Transverse colon (tissue), 4 donors: ENCODE measurements at regions not wholly inside any gene's neighbourhood (a gene's known extent, or its start where the extent isn't known, plus 50 kb on each side); places are given as distances from the start of the nearest gene placed in this dataset.

Experiments
- DNase-seq: peaks from one replicate; pipeline ENCODE4 v3.0.0-alpha.2; 2019
- H3K27ac ChIP-seq, 4 donors: fragments of 200-600 bp; sonication (generic); 2 replicates each; pipeline ENCODE4 v1.5.1; 2016 to 2018; ENCODE audit warnings: inconsistent platforms in 4 of 4
- H3K27me3 ChIP-seq: fragments of 200-600 bp; sonication (generic); 2 replicates; pipeline ENCODE4 v1.5.1; 2017; ENCODE audit warnings: inconsistent platforms
- H3K36me3 ChIP-seq, 4 donors: fragments of 200-600 bp; sonication (generic); 2 replicates each; pipeline ENCODE4 v1.5.1; 2017 to 2019; ENCODE audit warnings: inconsistent platforms in 4 of 4
- H3K4me1 ChIP-seq, 4 donors: fragments of 200-600 bp; sonication (generic); 2 replicates each; pipeline ENCODE4 v1.5.1; 2017 to 2020; ENCODE audit warnings: inconsistent platforms in 4 of 4
- H3K4me3 ChIP-seq, 4 donors: fragments of 200-600 bp; sonication (generic); 1 replicate in 1 of 4; 2 replicates in 3 of 4; pipeline versions ENCODE4 v1.5.1 to v1.6.1; 2017 to 2019; ENCODE audit warnings: inconsistent platforms in 4 of 4
- H3K9me3 ChIP-seq, 2 donors: fragments of 200-600 bp; sonication (generic); 2 replicates each; pipeline ENCODE4 v1.5.1; 2017 to 2019; ENCODE audit warnings: inconsistent platforms in 2 of 2
- EP300 ChIP-seq: sonication (generic); formaldehyde crosslinking; IDR thresholded peaks from one replicate; pipeline ENCODE4 v1.6.1; 2017; ENCODE audit warnings: antibody characterized with exemption, low read depth
- POLR2A ChIP-seq: fragments of 450-650 bp; IDR thresholded peaks from one replicate; pipeline ENCODE4 v1.6.1; 2016; ENCODE audit warnings: antibody characterized with exemption, mild to moderate bottlenecking, moderate library complexity
- POLR2AphosphoS5 ChIP-seq, 3 donors: sonication (generic); formaldehyde crosslinking; IDR thresholded peaks; one replicate each; pipeline ENCODE4 v1.6.1; 2016; ENCODE audit warnings: antibody characterized with exemption in 3 of 3
- WGBS, 2 donors: methylation state at CpG; one replicate each; pipeline ENCODE4 v1.1.5; 2018; ENCODE audit warnings: low coverage in 1 of 2; 5-methylcytosine and 5-hydroxymethylcytosine counted together
- in situ Hi-C, 4 donors: fragments of 200-750 bp; cut with MboI; loops; one replicate each; pipeline versions ENCODE4 v1.15.0 to v1.15.1; 2017; ENCODE audit warnings: low sequenced_read_pairs in 3 of 4, low pct_ligation_motif_present in 1 of 4, low pct_unique_long_range_greater_than_20kb in 1 of 4
- intact Hi-C: fragments of 100-400 bp; cut with DNase I; formaldehyde crosslinking; loops from one replicate; pipeline ENCODE4 v1.15.1; 2023; ENCODE audit warnings: low total_unique reads
- TF ChIP-seq, protein P1 (sequence below), 5 experiments: fragments of 200-600 bp in 3 of 5; fragments of 450-650 bp in 2 of 5; sonication (generic) in 3 of 5; IDR thresholded peaks; 1 replicate in 2 of 5; 2 replicates in 3 of 5; pipeline ENCODE4 v1.5.1; 2016 to 2017; ENCODE audit warnings: antibody characterized with exemption in 5 of 5, inconsistent platforms in 3 of 5, mild to moderate bottlenecking in 2 of 5, moderate library complexity in 1 of 5

DNA sequence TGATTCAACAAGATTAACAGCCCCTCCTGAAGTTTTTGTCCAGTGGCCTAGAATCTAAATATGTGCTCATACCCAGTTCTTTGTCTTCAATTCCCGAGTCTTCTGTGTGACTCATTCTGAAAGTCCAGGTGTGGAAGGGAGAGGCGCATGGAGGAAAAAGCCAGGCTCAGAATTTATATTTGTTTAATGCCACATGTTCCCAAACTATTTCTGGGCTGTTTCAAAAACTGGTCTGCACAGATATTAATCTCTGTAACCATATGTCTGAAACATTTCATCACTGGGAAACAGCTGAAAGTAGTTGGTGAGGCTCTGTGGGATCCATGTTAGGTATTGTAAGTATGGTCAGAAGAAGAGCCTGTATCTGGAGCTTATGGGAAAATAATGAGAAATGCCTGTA, 266.0 kb downstream of the PAX1 start:
- H3K4me3 ChIP-seq = no peak overlapping the region
- no peak overlapping the region for H3K27ac ChIP-seq
- no peaks in the 10 kb centered on the region for H3K36me3 ChIP-seq
- in situ Hi-C loops = no loop called here
- intact Hi-C loops = no loop called here
- no peak for DNase-seq
- 60 to 77% methylated on average over 1 to 2 of the region's 2 CpGs for WGBS, 2 donors
- no peaks in the 10 kb centered on the region for H3K4me1 ChIP-seq
- no peaks in the 10 kb centered on the region for H3K27me3 ChIP-seq
- H3K9me3 ChIP-seq = no peaks in the 10 kb centered on the region
- no peak for TF ChIP-seq POLR2AphosphoS5 (IDR thresholded peaks at IDR 0.05)

DNA sequence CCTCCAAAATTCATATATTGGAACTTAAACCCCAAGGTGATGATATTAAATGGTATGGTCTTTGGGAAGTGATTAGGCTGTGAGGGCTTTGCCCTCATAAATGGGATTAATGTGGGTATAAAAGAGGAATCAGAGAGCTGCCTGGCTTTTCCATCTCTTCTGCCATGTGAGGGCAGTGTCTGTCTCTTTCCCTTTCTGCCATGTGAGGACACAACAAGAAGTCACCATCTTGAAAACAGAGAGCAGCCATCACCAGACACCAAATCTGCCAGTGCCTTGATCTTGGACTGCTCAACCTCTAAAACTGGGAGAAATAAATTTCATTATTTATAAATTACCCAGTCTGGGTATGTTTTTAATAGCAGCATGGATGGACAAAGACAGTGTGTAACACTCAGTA, 263.0 kb downstream of the PAX1 start:
- no peak for DNase-seq
- in situ Hi-C loops = no loop called here

GRCh38 chr20:21967481-21967880, 262.0 kb downstream of the PAX1 start:
- WGBS, 2 donors = 64 to 67% methylated on average over 5 of the region's 5 CpGs
- H3K36me3 ChIP-seq = no peaks in the 10 kb centered on the region
- in situ Hi-C loops (no loop called here), intact Hi-C loops (no loop called here)
- H3K4me3 ChIP-seq = no peak overlapping the region
- H3K27ac ChIP-seq = no peak overlapping the region
- TF ChIP-seq, protein P1, sequence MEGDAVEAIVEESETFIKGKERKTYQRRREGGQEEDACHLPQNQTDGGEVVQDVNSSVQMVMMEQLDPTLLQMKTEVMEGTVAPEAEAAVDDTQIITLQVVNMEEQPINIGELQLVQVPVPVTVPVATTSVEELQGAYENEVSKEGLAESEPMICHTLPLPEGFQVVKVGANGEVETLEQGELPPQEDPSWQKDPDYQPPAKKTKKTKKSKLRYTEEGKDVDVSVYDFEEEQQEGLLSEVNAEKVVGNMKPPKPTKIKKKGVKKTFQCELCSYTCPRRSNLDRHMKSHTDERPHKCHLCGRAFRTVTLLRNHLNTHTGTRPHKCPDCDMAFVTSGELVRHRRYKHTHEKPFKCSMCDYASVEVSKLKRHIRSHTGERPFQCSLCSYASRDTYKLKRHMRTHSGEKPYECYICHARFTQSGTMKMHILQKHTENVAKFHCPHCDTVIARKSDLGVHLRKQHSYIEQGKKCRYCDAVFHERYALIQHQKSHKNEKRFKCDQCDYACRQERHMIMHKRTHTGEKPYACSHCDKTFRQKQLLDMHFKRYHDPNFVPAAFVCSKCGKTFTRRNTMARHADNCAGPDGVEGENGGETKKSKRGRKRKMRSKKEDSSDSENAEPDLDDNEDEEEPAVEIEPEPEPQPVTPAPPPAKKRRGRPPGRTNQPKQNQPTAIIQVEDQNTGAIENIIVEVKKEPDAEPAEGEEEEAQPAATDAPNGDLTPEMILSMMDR (IDR thresholded peaks at IDR 0.05) = no peak
- H3K4me1 ChIP-seq = no peaks in the 10 kb centered on the region
- H3K9me3 ChIP-seq = peaks cover 0 to 4% of the 10 kb centered on the region in 2 donors
- DNase-seq = no peak
- H3K27me3 ChIP-seq = no peaks in the 10 kb centered on the region

More for the DNA sequence above, 263.0 kb downstream of the PAX1 start:
- TF ChIP-seq, protein P1 (IDR thresholded peaks at IDR 0.05) = no peak
- TF ChIP-seq EP300 = no peak
- TF ChIP-seq POLR2A = no peak
- TF ChIP-seq POLR2AphosphoS5 (IDR thresholded peaks at IDR 0.05) = no peak
- intact Hi-C loops = no loop called here
- Histone ChIP-seq H3K4me3 (no peak overlapping the region), H3K9me3 (peaks cover 0 to under 1% of the 10 kb centered on the region in 2 donors), H3K4me1 (no peaks in the 10 kb centered on the region), H3K27ac (no peak overlapping the region), H3K36me3 (no peaks in the 10 kb centered on the region), H3K27me3 (no peaks in the 10 kb centered on the region)

- Histone ChIP-seq H3K4me1 (no peaks in the 10 kb centered on the region), H3K9me3 (peaks cover 0 to 7% of the 10 kb centered on the region in 2 donors), H3K36me3 (no peaks in the 10 kb centered on the region), H3K27me3 (no peaks in the 10 kb centered on the region), H3K27ac (no peak overlapping the region), H3K4me3 (no peak overlapping the region)
- DNase-seq = no peak
- TF ChIP-seq POLR2AphosphoS5 (IDR thresholded peaks at IDR 0.05) (no peak), POLR2A (no peak), EP300 (no peak)
- TF ChIP-seq, protein P1 (IDR thresholded peaks at IDR 0.05) = no peak
- intact Hi-C loops = no loop called here
- in situ Hi-C loops = no loop called here
These were observed 251.1 kb downstream of the PAX1 start for GRCh38 chr20:21956591-21956990.

DNA sequence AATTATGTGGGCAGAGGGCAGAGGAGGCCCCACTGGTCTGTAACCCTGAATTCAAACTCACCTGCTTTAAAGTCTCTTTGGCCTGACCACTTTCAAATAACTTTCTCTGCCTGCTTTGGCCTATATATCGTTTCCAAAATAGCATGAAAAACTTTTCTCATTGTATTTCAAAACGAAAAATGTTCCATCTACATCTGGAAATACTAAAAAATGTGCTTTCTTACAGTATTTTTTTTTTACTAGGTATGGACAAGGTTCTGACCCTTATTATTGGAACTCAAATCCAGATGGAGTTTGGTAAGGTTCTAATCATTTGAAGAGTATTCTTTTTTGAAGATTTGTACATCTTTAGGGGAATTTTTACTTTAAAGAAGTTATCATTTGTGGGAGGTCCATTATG, 241.9 kb downstream of the PAX1 start:
- intact Hi-C loops = no loop called here
- WGBS, 2 donors = 12 to 45% methylated on average over 2 of the region's 2 CpGs
- TF ChIP-seq EP300 (no peak), POLR2A (no peak), POLR2AphosphoS5 (IDR thresholded peaks at IDR 0.05) (no peak)
- TF ChIP-seq, protein P1 (IDR thresholded peaks at IDR 0.05) = no peak

More for the DNA sequence above, 241.9 kb downstream of the PAX1 start:
- Histone ChIP-seq H3K27ac (no peak overlapping the region), H3K9me3 (no peaks in the 10 kb centered on the region), H3K4me3 (no peak overlapping the region), H3K27me3 (no peaks in the 10 kb centered on the region), H3K4me1 (no peaks in the 10 kb centered on the region), H3K36me3 (no peaks in the 10 kb centered on the region)
- in situ Hi-C loops = no loop called here
- DNase-seq = no peak
